SH-SY5Y (cell line): ENCODE measurements at regions not wholly inside any gene's neighbourhood (a gene's known extent, or its start where the extent isn't known, plus 50 kb on each side); places are given as distances from the start of the nearest gene placed in this dataset.

Experiments used
- GATA2 ChIP-seq: IDR thresholded peaks from 2 replicates; pipeline ENCODE4 v1.6.1; 2011; ENCODE audit warnings: mild to moderate bottlenecking, low read depth, low read length
- GATA3 ChIP-seq: IDR thresholded peaks from 2 replicates; pipeline ENCODE4 v1.6.1; 2011; ENCODE audit warnings: low read depth, mild to moderate bottlenecking, low read length, moderate library complexity

- no peak for TF ChIP-seq GATA3
- TF ChIP-seq GATA2 = no peak
Measured at GRCh38 chr3:72485641-72486040, 362.6 kb downstream of the SHQ1 start.

GRCh38 chr3:72483554-72484104, 364.6 kb downstream of the SHQ1 start:
- no peak for TF ChIP-seq GATA3
- TF ChIP-seq GATA2 = no peak

- TF ChIP-seq GATA3 = no peak
- no peak for TF ChIP-seq GATA2
Measured at GRCh38 chr3:72482589-72483321, 365.5 kb downstream of the SHQ1 start.

GRCh38 chr3:72481542-72481941, 366.7 kb downstream of the SHQ1 start:
- TF ChIP-seq GATA3 = no peak
- TF ChIP-seq GATA2 = no peak

DNA sequence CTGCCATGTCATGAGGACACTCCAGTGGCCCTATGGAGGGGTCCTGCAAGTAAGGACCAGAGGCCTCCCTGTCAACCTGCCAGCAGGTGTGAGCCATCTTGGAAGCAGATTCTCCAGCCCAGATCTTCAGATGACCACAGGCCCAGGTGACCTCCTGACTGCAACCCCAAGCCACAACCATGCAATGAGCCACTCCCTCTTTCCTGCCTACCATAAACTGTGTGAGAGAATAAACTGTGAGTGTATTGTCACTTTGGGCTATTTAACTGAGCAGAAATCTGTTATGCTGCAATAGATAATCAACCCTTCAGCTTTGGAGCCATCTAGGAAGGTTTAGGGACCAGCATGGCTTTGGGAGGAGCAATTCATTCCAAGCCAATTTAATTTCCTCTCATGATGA, 367.9 kb downstream of the SHQ1 start:
- TF ChIP-seq GATA3 = no peak
- TF ChIP-seq GATA2 = no peak

DNA sequence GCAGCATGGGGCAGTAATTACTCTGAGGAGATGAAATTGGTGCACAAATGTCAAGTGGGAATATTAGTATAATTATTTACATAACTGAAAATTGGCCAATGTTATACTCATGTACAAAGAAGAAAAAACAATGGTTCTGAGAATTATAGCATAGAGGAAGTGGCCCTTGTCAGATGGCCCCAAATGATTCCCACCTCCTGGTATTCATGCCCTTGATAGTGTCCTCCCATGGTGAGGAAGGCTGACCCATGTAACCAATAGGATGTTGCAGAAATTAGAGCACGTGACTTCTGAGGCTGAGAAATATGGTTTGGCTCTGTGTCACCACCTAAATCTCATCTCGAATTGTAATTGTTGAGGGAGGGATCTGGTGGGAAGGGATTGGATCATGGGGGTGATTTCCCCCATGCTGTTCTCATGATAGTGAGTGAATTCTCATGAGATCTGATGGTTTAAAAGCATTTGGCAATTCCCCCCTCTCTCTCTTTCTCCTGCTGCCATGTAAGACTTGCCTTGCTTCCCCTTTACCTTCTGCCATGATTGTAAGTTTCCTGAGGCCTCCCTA, 368.5 kb downstream of the SHQ1 start:
- TF ChIP-seq GATA2 = no peak
- no peak for TF ChIP-seq GATA3

- no peak for TF ChIP-seq GATA3
- no peak for TF ChIP-seq GATA2
Measured at GRCh38 chr3:72476139-72476483, 372.1 kb downstream of the SHQ1 start.

- TF ChIP-seq GATA2 (no peak), GATA3 (no peak)
Measured at GRCh38 chr3:72475258-72476138, 372.7 kb downstream of the SHQ1 start.

DNA sequence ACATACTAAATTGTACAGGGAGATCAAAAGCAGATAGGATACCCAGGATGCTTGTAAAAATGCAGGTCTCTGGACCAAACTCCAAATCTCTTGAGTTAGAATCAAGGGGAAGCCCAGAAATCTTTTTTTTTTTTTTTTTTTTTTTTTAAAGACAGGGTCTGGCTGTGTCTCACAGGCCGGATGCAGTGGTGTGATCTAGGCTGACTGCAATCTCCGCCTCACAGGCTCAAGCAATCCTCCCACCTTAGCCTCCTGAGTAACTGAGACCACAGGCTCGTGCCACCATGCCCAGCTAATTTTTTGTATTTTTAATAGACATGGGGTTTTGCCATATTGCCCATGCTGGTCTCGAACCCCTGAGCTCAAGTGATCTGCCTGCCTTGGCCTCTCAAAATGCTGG, 373.5 kb downstream of the SHQ1 start:
- TF ChIP-seq GATA3 (no peak), GATA2 (no peak)

DNA sequence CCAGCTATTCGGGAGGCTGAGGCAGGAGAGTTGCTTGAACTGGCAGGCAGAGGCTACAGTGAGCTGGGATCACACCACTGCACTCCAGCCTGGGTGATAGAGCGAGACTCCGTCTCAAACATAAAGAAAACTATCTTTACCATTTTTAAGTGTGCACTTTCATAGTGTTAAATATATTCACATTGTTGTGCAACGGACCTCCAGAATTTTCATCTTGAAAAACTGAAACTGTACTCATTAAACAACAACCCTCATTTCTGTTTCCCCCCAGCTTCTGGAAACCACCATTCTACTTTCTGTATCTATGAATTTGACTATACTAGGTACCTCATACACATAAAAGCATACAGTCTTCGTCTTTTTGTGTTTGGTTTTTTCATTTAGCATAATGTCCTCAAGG, 375.1 kb downstream of the SHQ1 start:
- TF ChIP-seq GATA2 (no peak), GATA3 (no peak)

DNA sequence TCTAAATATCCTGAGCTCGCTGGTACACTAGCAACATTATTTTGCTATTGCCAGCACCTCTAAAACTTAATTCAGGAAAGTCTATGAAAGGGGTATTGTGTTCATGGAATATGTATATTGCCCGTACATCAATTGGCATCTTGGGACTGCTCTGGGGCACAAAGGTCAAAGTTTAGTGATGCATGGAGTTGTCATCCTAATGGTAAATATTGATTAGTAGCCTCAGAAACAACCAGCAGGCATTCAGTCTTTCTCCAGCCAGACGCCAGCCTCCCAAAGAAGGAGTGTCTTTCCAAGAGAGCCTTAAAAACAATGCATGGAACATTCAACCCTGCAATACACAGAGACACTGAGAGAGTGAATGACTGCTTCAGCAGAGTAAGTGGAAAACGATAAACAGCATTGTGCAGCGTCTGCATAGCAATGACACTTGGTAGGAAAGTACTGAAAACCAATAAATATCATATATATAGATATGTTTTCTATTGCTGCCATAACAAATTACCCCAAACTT, 377.3 kb downstream of the SHQ1 start:
- TF ChIP-seq GATA2 = no peak
- no peak for TF ChIP-seq GATA3

- TF ChIP-seq GATA3 (no peak), GATA2 (no peak)
Measured at GRCh38 chr3:72465853-72466252, 382.4 kb downstream of the SHQ1 start.

- no peak for TF ChIP-seq GATA2
- TF ChIP-seq GATA3 = no peak
Measured at GRCh38 chr3:72463083-72463482, 385.2 kb downstream of the SHQ1 start.

GRCh38 chr3:72462595-72463011, 385.6 kb downstream of the SHQ1 start:
- TF ChIP-seq GATA3 (no peak), GATA2 (no peak)

GRCh38 chr3:72461787-72462186, 386.5 kb downstream of the SHQ1 start:
- TF ChIP-seq GATA3 (no peak), GATA2 (no peak)
